HG03378 (cell line): ENCODE measurements at regions not wholly inside any gene's neighbourhood (a gene's known extent, or its start where the extent isn't known, plus 50 kb on each side); places are given as distances from the start of the nearest gene placed in this dataset.
"Not testable (repeated sequence)": the region's sequence is repeated elsewhere in the genome, so short reads cannot be mapped to it uniquely, and the experiment has no call there.

Experiments
- ATAC-seq: cut with Tn5 transposase; IDR thresholded peaks from one replicate; pipeline ENCODE4 v1.9.1; 2021; ENCODE audit warnings: mild to moderate bottlenecking, moderate library complexity; ENCODE audit not compliant: unreplicated experiment

- ATAC-seq = no peak
Observed at GRCh38 chr6:137545073-137545472, 50.9 kb upstream of the OLIG3 start.

GRCh38 chr6:137547186-137547585, 53.0 kb upstream of the OLIG3 start:
- no peak for ATAC-seq

- ATAC-seq = no peak
Observed at GRCh38 chr6:137547601-137548000, 53.4 kb upstream of the OLIG3 start.

- no peak for ATAC-seq
Observed at GRCh38 chr6:137549106-137549505, 54.9 kb upstream of the OLIG3 start.

GRCh38 chr6:137550535-137550934, 56.3 kb upstream of the OLIG3 start:
- ATAC-seq = no peak

- no peak for ATAC-seq
Observed at GRCh38 chr6:137552146-137552545, 58.0 kb upstream of the OLIG3 start.

GRCh38 chr6:137552809-137553208, 58.6 kb upstream of the OLIG3 start:
- no peak for ATAC-seq

- not testable (repeated sequence) for ATAC-seq
Observed at GRCh38 chr6:137559521-137560183, 65.5 kb upstream of the OLIG3 start.

GRCh38 chr6:137560184-137560563, 66.0 kb upstream of the OLIG3 start:
- no peak for ATAC-seq

- ATAC-seq = no peak
Observed at GRCh38 chr6:137568067-137568466, 73.9 kb upstream of the OLIG3 start.

- no peak for ATAC-seq
Observed at GRCh38 chr6:137570393-137570792, 76.2 kb upstream of the OLIG3 start.

GRCh38 chr6:137571854-137572253, 77.7 kb upstream of the OLIG3 start:
- ATAC-seq = peak; percentile 60

GRCh38 chr6:137573739-137574138, 79.5 kb upstream of the OLIG3 start:
- no peak for ATAC-seq

GRCh38 chr6:137579612-137580011, 85.4 kb upstream of the OLIG3 start:
- ATAC-seq = no peak

GRCh38 chr6:137581019-137581707, 87.0 kb upstream of the OLIG3 start:
- no peak for ATAC-seq

- ATAC-seq = not testable (repeated sequence)
Observed at GRCh38 chr6:137583519-137583918, 89.3 kb upstream of the OLIG3 start.

GRCh38 chr6:137588472-137588871, 94.3 kb upstream of the OLIG3 start:
- no peak for ATAC-seq

GRCh38 chr6:137589067-137589848, 95.1 kb upstream of the OLIG3 start:
- peak; percentile 95 for ATAC-seq

GRCh38 chr6:137590684-137591083, 96.5 kb upstream of the OLIG3 start:
- no peak for ATAC-seq

- no peak for ATAC-seq
Observed at GRCh38 chr6:137601471-137601870, 107.3 kb upstream of the OLIG3 start.

- ATAC-seq = no peak
Observed at GRCh38 chr6:137602313-137603197, 108.4 kb upstream of the OLIG3 start.
